ENCODE measurements at regions not wholly inside any gene's neighbourhood (a gene's known extent, or its start where the extent isn't known, plus 50 kb on each side); places are given as distances from the start of the nearest gene placed in this dataset.

DNA sequence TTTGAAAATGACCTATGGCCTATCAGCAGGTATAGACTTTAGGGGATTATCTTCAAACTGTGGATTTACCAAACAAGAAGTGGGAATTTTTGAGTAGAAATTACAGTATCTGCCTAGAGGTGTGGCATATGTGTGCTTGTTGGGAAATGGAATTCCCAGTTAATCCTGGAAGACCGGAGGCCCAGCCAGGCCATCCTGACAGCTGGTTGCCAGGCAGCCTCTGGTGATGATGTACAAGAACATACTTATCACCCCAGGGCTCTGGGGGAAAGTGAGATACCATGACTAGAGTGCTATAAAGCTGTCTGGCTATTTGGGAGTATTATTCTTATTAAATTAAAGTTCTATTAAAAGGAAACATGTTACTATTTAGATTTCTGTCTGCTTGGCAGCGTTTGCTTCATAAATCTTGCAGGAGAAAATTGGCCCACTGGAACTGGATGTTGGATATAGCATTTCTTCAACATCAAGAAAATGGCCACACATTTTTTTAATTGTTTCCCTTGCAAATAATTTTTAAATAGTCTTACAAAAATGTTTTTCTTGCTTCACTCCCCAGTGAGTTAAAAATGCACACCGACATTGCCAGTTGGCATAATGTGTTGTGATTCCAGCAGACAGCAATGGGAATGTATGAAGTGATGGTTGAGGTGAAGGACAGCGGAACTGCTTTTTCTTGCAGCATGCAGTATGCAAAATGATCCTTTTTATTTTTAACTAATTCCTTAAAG lies 187.8 kb downstream of the MYLK4 start:
- no peak for DNase-seq

DNA sequence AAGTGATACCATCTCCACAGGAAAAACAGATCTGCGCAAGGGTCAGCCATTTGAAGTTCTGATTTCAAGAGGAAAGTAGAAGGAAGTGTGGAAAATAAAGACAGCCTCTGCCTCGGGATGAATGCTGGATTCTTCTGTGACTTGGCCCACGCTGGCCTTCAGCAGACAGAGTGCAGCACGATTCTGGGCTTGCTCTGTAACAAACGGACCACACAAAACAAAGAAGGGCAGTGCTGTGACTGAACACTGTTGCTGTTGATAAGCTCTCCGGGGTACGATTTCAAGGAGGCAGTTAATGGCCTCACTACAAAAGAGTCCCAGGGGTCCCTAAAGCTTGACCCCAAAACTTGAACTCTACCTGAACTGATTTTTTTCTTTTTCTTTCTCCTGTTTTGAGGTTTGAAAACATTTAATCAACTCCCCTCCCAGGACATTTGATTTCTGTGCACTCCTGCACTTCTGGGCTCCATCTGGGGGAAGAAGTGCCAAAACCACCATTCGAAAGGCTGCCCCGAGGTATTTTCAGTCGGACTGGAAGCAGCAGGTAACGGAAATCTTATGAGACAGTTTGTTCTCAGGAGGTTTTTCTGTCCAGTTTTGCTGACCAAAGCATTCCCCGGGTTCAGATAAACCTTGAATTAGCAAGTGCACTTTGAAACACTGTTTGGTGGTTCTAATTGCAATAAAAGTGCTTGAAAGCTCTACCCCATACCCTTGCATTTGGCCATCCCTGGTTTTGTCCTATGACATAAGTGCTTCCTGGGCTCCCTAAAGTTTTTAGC lies 189.6 kb downstream of the MYLK4 start:
- no peak for DNase-seq

DNA sequence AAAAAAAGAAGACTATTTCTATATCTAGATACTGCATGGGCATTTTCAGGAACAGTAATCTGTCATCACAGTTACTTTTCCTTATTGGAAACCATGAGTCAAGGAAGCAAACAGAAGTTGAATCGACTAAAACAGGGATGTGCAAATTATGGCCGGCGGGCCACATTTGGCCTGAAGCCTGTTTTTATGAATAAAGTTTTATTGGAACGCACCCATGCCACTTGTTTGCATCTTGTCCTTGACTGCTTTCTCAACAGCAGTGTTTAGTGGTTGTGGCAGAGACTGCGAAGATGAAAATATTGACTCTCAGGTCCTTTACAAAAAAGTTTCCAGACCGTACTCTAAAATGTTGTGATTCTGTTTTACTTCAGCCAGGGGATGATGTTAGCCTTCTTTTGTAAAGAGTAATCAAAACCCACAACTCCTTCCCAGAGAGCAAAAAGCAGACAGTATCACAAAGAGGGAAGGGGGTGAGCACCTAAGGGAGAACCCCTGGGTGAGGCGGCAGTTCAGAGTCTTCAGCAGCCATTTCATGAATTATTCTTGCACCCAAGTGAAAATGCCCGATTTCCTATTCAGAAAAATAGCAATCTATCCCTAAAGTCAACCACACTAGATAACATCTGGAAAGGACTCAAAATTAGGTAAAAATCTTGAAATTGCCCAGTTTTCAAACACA lies 190.4 kb downstream of the MYLK4 start:
- no peak for DNase-seq

DNA sequence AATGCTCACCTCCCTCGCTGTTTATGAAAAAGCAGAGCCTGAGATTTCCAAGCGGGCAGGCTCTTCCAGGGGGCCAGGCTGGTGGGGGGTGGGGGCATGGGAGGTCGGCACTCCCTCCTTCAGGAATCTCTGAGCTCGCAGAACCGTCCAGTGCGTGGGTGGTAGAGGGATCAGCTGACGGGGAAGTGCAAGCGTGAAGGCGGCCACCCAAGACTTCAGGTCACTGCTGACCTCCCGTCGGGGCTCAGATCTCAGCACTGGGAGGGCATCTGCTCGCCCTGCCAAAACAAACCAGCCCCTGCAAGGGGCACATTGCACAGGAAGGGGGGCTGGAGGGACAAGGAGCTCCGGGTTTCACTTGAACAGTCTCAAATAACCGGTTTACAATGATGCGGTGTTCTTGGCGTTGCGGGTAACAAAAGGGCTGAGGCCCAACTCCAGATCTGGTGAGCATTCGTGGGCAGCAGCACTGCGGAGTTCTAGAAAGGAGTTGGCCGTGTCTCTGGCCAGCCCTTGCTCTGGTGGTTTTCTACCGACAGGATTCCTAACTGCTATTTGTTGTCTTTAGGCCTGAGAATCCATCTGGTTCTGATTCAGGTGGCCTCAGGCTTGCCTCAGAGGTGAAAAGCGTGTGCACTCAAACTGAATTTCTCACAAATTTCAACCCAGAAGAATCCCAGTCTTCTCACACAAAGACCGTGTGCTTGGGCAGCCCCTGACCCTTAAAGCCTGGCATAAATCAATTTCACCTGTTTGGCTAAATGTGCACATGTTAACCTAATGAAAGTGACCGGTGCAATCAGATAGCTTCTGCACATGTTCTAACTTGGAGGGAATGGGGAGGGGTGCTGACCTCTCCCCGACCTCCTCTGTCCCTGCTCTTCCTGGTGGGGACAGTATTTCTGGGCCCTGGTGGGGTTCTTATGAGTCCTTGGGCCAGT lies 191.6 kb downstream of the MYLK4 start:
- no peak for DNase-seq

DNA sequence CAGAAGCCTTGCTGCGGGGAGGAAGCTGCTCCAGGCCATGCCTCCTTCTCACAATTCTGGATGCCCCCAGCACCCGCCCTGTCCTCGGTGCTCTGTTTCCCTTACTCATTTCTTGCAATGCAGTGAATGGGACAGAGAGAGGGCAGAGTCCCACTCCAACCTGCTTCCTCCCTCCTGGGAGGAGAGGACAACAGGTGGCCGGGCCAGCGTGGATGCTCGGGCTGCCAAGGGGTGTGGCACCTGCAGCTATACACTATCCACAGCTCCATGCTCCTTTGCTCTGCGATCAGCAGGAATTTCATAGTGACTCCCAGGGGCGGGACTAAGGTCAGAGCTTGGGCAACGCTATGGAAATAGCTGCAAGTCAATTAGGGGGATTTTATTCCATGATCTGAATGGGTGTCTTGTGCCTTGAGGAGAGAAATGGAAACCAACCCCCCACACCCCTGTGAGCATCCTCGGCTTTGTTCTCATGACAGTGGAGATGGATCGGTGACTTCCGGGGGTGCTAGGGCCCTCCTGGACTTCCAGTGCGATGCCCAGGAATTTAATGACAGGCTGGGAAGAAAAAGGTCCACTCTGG lies 192.5 kb downstream of the MYLK4 start:
- no peak for DNase-seq

DNA sequence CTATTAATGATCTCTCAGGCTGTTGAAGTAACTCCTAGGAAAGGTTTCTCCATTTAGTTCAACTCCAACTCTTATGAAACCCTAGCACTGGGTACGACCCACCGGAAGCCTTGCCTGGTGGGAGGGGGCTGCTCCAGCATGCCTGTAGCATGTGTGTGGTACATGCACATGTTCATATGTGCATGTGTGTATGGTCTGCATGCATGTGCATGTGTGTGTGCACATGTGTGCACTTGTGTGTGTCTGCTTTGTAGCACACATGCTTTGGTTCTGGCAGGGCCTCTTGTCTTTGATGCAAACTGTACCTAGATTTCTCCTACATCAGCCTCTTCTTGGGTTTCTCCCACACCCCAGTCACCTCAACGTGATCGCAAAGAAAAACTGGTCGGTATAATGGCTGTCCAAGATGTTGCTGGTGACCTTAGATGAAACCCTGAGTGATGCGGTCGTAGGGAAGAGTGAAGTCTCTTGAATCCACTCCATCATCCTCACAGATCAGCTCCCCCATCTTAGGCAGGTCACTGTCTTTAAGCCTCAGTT lies 193.5 kb downstream of the MYLK4 start:
- DNase-seq = no peak

DNA sequence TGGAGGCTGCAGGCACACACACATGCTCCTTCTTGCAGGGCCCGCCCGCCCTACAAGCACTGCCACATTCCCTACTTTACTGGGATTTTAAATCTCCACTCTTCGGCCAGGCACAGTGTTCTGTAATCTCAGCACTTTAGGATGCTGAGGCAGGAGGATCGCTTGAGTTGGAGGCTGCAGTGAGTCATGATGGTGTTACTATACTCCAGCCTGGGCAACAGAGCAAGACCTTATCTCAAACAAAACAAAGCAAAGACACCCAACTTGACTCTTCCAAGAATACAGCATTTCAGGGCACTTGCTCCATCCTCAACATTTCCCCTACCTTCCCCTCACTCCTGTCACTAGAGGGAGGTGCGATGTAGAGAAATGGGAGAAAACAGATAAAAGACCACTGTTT lies 194.0 kb downstream of the MYLK4 start:
- no peak for DNase-seq

DNA sequence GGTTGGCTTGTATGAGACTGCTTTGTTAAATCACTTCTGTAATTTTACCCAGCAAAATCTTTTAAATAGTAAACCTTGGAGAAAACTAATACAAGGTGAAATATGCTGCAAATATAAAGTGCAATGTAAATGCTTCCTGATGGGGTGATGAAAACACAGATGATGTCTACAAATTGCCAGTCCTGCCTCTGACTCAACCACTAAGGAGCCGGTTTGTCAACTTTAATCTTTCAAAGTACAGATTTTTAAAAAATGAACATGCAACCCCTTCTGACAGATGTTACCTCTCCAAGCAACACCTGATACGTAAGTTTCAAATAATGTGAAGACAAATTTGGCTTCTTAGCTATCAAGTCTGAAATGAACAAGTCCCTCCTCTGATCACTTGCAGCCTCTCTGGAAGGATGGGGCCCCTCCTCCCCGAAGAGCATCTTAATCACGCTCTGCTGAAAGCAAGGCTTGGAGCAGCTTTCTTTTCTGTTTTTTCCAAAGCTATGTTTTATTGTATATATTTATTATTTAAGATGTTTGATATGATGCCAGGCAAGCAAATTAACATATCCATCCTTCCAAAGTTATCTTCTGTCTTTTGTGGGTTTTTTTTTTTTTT lies 196.0 kb downstream of the MYLK4 start:
- no peak for DNase-seq

DNA sequence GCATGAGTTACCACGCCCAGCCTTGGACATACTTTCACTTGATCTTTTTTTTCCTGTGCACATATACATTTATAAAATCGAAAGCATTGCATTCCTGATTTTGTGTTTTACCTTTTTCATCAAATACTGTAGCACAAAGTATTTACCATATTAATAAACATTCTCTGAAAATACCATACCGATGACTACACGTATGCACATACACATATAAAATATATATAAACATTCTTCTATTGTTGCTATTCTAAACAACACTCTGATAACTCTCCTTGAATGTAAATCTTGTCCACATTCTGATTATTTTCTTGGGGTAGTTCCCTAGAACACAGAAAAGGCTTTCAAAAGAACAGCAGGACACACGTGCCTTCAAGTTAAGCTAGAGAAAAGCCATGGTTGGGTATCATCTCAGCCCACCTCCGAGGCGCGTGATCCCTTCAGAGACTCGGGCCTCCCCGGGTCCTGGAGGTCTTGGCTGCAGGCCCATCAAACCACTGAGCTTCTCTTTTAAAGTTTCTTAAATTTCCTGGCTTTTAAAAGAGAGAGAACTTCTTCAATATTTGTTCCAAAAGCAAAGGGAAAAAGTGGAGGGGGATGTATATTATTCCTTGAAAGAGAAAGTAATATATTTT lies 198.1 kb downstream of the MYLK4 start:
- DNase-seq = no peak

DNA sequence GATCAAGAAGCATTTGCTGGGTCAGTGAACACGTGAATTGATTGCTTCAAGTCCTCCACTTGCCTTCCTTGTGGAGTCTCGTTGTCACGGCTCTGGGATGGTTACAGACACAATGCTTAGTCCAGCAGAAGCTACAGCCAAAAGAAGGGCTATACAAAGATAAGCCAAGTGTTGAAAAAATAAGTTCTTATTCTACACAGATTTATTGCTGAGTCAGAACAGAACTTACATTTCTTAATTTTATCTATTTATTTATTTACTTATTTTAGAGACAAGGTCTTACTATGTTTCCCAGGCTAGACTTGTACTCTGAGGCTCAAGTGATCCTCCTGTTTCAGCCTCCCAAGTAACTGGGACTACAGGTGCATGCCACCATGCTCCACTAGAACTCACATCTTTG lies 199.0 kb downstream of the MYLK4 start:
- DNase-seq = no peak

DNA sequence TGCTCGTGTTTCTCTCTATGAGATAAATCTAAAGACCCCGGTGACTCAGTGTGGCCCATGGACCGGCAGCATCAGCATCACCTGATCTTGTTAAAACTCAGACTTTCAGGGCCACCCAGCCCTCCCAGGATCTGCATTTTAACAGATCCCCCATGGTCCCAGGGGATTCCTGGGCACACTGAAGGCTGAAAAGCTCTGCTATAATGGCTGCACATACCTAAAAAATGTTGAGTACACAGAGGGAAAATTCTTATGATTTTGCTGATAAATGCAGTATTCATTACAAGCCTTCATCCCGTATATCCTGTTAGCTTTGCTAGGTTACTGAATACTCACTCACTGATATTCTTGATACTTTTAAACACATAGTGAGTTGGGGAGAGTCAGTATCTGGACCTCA lies 200.5 kb downstream of the MYLK4 start:
- DNase-seq = no peak

DNA sequence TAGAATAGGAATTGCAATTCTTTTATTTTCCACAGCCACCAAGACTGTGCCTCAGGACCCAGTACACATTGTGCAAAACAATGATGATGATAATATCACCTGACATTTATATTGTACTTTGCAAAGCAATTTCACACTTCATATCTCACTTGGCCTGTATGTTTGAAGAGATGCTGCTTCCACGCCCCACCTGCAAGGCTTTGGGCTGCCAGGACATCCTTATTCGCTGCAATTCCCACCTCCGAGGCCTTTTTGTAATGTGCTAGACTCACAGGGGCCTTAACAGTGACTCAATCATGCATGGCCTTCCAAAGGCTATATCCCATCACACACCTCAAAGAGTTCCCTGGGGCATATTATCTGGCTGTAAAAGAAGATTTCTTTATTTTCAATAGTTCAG lies 200.9 kb downstream of the MYLK4 start:
- no peak for DNase-seq

DNA sequence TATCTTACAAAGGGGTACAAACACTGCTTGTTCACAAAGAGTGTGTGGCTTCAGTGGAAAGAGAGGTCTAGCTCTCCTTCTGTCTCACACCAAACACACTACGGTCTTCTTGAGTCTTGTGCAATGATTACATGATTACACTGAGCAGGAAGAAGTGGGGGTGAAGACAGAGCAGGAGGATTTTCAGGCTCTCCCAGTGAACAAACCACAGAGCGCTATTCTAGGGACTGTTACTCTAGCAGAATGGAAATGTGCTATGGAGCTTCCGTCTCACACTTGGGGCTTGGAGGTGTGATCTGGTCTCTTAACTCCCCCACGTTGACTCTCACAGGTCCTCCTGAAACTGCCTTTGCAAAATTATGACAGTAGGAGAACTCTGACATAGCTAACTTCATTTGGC lies 203.4 kb downstream of the MYLK4 start:
- DNase-seq = no peak

DNA sequence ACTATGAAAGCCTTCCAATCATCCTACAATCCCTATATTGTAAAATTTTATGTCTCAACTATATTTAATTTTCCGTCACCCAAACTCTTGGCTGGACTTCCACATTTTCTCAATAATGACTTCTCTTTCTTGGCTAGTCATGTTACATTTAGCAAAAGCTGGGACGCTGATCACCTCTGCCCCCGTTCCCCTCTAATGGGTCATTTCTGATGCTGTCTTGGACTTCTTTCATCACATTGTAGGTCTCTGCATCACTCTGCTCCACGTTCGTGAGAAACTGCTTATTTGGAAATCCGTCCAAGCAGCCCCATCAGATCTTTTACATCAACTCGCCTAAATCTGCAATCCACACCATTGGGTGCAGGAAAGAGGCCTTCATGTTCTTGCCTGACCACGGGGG lies 203.8 kb downstream of the MYLK4 start:
- DNase-seq = no peak

DNA sequence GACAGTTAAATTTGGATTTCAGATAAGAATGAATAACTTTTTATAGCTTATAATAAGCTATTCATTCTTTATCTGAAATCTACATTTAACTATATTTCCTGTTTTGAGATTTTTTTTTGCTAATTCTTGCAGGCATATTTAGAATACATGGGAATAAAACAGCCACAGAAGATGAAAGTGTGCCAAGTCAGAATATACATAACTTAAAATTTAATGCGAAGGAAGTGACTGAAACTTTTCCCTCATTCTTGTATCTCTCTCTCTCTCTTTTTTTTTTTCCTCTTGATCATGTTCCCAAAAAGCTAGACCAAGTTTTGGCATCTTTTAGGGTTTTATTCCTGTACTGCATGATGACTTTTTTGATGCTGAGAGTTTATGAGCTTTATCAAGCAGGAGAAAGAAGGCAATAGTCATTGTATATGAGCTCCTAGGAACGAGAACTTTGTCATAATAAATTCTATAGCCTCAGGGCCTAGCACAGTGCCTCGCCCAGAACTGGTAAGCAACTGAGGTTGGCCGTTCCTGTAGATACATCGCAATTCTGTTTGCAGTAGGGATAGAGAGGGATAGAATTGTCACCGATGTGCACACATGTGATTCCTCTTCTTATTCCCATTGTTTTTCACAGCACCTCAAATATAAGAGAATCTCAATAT lies 205.2 kb downstream of the MYLK4 start:
- no peak for DNase-seq

DNA sequence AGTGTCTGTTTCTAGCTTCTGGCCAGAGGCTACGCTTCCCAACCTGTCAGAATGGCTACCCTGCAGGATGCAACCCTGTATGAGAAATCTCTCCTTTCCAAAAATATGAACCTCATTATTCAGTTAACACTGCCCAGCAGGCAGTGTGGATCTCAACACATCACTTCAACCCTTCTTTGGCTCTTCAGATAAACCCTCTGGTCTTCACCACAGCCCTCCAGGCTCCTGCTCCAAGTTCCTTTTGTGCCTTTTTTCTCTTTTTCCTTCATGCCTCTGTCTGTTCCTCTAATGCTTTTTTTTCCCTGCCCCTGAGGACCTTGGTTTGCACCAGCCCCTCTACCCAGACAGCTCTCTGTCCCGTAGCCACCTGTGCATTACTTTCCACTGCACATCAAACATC lies 207.4 kb downstream of the MYLK4 start:
- no peak for DNase-seq

DNA sequence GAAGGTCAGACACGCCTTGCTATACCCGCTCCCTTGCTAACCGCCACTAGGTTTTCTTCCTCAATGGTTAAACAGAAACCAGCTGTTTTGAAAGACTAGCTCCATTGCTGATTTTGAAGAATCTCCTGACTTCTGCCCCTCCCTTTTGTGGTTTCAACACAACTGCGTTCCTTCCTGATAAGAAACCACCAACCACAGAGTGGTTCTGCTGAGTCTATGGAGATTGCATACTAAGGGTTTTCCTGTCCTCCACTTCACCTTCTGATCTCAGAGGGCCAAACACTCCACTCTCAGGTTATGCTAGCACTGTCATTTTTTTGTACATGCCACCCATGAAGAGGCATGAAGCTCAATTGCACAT lies 207.9 kb downstream of the MYLK4 start:
- DNase-seq = no peak

DNA sequence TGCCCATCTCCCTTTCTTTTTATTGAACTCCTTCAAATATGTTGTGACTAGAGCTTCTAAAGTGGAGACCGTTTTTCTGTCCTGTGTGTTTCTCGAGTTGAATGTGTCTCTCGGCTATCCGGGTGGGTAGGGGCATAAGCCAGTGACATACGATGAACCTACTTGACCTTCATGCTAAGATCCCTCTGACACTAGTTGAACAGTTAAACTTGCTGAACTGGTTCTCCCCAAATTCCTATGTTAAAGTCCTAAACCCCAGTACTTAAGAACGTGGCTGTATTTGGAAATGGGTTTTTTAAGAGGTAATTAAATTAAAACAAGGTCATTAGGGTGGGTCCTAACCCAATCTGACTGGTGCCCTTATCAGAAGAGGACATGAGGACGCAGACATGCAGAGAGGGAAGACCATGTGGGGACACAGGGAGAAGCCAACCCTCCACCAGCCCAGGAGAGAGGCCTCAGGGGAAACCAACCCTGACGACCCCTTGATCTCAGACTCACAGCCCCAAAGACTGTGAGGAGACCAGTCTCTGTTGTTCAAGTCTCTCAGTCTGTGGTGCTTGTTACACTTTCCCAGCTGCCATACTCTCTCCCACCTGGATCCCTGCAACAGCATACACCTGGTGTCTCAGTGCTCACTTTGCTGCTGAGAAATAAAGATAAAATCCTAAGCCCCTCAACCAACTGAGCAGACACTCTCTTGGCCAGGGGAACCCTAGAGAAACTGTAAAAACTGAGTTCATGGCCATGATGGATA lies 208.4 kb downstream of the MYLK4 start:
- no peak for DNase-seq

DNA sequence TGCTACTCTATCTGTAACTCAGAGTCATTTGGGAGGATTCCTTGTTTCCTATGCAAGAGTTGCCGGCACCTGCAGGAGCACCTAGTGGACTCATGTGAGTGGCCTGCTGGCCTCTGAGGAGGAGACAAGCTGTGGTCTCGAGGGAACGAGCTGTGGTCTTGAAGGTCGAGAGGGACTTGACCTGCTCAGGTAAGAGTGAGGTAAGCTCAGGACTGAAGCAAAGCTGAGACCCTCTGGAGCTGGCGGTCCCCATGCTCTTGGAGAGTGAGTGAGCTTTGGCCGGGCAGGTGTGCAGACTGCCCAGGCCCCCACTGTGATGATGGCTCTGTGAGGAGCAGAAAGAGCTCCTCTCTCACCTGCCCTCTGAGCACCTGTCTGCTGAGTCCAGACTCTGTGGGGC lies 214.3 kb downstream of the MYLK4 start:
- DNase-seq = no peak

DNA sequence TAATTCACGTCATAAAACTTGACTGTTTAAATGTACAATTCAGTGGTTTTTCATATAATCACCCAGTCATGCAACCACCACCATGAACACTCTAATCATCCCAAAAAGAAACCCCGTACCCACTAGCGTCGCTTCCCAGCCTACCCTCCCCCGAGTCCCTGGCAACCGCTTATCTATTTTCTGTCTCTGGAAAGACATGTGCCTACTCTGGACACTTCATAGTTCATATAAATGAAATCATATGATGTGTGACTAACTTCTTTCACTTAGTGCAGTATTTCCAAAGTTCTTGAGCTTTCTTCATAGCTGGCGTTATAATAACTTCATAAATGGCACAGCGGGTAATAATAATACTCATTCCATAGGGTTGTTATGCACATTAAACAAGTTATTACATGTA lies 215.2 kb downstream of the MYLK4 start:
- DNase-seq = no peak
